Effector CD4-positive, alpha-beta T cell (primary cell): ENCODE measurements at regions not wholly inside any gene's neighbourhood (a gene's known extent, or its start where the extent isn't known, plus 50 kb on each side); places are given as distances from the start of the nearest gene placed in this dataset.

ENCODE experiments used
- DNase-seq: peaks from one replicate; pipeline ENCODE4 v3.0.0-alpha.2; 2020

GRCh38 chr16:86395477-86395876, 114.8 kb upstream of the FOXF1 start:
- no peak for DNase-seq

- no peak for DNase-seq
Measured at GRCh38 chr16:86396422-86396821, 113.9 kb upstream of the FOXF1 start.

- DNase-seq: no peak
Measured at GRCh38 chr16:86396901-86397311, 113.4 kb upstream of the FOXF1 start.

GRCh38 chr16:86398201-86398600, 112.1 kb upstream of the FOXF1 start:
- DNase-seq: no peak

- no peak for DNase-seq
Measured at GRCh38 chr16:86398622-86399021, 111.7 kb upstream of the FOXF1 start.

GRCh38 chr16:86401126-86401525, 109.2 kb upstream of the FOXF1 start:
- no peak for DNase-seq

GRCh38 chr16:86403085-86403484, 107.2 kb upstream of the FOXF1 start:
- no peak for DNase-seq

GRCh38 chr16:86403541-86404163, 106.7 kb upstream of the FOXF1 start:
- DNase-seq: no peak

- DNase-seq: no peak
Measured at GRCh38 chr16:86404678-86405077, 105.6 kb upstream of the FOXF1 start.

GRCh38 chr16:86405319-86405718, 105.0 kb upstream of the FOXF1 start:
- DNase-seq: no peak

GRCh38 chr16:86406056-86406455, 104.3 kb upstream of the FOXF1 start:
- no peak for DNase-seq

- no peak for DNase-seq
Measured at GRCh38 chr16:86408685-86409084, 101.6 kb upstream of the FOXF1 start.

GRCh38 chr16:86410081-86410480, 100.2 kb upstream of the FOXF1 start:
- no peak for DNase-seq

GRCh38 chr16:86410529-86410928, 99.8 kb upstream of the FOXF1 start:
- no peak for DNase-seq

- no peak for DNase-seq
Measured at GRCh38 chr16:86411897-86412296, 98.4 kb upstream of the FOXF1 start.

GRCh38 chr16:86414991-86415740, 95.2 kb upstream of the FOXF1 start:
- no peak for DNase-seq

GRCh38 chr16:86418981-86419380, 91.3 kb upstream of the FOXF1 start:
- no peak for DNase-seq

GRCh38 chr16:86419518-86419917, 90.8 kb upstream of the FOXF1 start:
- no peak for DNase-seq

- no peak for DNase-seq
Measured at GRCh38 chr16:86421995-86422394, 88.3 kb upstream of the FOXF1 start.

- no peak for DNase-seq
Measured at GRCh38 chr16:86424398-86424797, 85.9 kb upstream of the FOXF1 start.

GRCh38 chr16:86424985-86425384, 85.3 kb upstream of the FOXF1 start:
- DNase-seq: no peak

- DNase-seq: no peak
Measured at GRCh38 chr16:86426063-86426642, 84.2 kb upstream of the FOXF1 start.

- DNase-seq: no peak
Measured at GRCh38 chr16:86427433-86427851, 82.9 kb upstream of the FOXF1 start.
